HCT116 (cell line): ENCODE measurements at regions not wholly inside any gene's neighbourhood (a gene's known extent, or its start where the extent isn't known, plus 50 kb on each side); places are given as distances from the start of the nearest gene placed in this dataset.

Source experiments
- ATAC-seq: fragments of 200-7000 bp; cut with Tn5 transposase; 2 replicates; pipeline ENCODE4 v1.9.1; 2020; ENCODE audit warnings: mild to moderate bottlenecking, moderate library complexity
- BruUV-seq: library from RNA; stranded (reverse); fragments of 400-500 nt; replicated peaks from 2 replicates; lab custom pipeline; 2021; lab: Mats Ljungman, UMichigan
- CTCF ChIA-PET: fragments of 300-600 bp; sonication (Branson Sonifier 250); formaldehyde crosslinking; loops from one replicate; lab custom pipeline; 2021; ENCODE audit warnings: antibody characterized with exemption; lab: Charles Lee
- POLR2A ChIA-PET: fragments of 300-600, 350-600 bp; sonication (Branson Sonifier 250); formaldehyde crosslinking; loops from one replicate; lab custom pipeline; 2021; ENCODE audit warnings: antibody characterized with exemption; lab: Charles Lee
- RAD21 ChIA-PET, 2 experiments: fragments of 300-600 bp; sonication (Branson Sonifier 250); formaldehyde crosslinking; loops; one replicate each; lab custom pipeline; 2023; ENCODE audit warnings: low total read pairs in 2 of 2; ENCODE audit not compliant: uncharacterized antibody in 2 of 2, unreplicated experiment in 2 of 2, low non-redundant PET in 1 of 2; lab: Charles Lee
- DNase-seq: peaks from one replicate; pipeline ENCODE4 v3.0.0-alpha.2; 2010; ENCODE audit warnings: low read depth, low spot score
- H2AFZ ChIP-seq: fragments of 200-600 bp; shearing (Covaris generic), sonication (generic); 2 replicates; pipeline ENCODE4 v1.6.1; 2017; ENCODE audit warnings: low read depth, mixed run types, mixed read lengths, antibody characterized with exemption, low read length; ENCODE audit not compliant: poor library complexity, severe bottlenecking
- H3K27ac ChIP-seq: 2 replicates; pipeline ENCODE4 v1.5.1; 2012; ENCODE audit warnings: low read depth, low read length
- H3K27me3 ChIP-seq: fragments of 200-600 bp; sonication (generic); 2 replicates; pipeline ENCODE4 v1.6.1; 2016; ENCODE audit warnings: mixed run types, low read length, mixed read lengths; ENCODE audit not compliant: insufficient read depth
- H3K36me3 ChIP-seq, 2 experiments: fragments of 200-500 bp in 1 of 2; fragments of 200-600 bp in 1 of 2; sonication (Bioruptor generic) in 1 of 2; sonication (generic) in 1 of 2; 2 replicates each; pipeline versions ENCODE4 v1.5.1 to v1.6.1; 2014 to 2016; ENCODE audit warnings: low read length in 2 of 2, inconsistent platforms in 1 of 2, mixed read lengths in 1 of 2, mixed run types in 1 of 2; ENCODE audit not compliant: insufficient read depth in 2 of 2, control insufficient read depth in 1 of 2
- H3K4me1 ChIP-seq, 2 experiments: fragments of 200-600 bp in 1 of 2; sonication (generic) in 1 of 2; 2 replicates each; pipeline versions ENCODE4 v1.5.1 to v1.6.1; 2012 to 2017; ENCODE audit warnings: low read length in 2 of 2, inconsistent platforms in 1 of 2, mild to moderate bottlenecking in 1 of 2, mixed read lengths in 1 of 2, mixed run types in 1 of 2, moderate library complexity in 1 of 2; ENCODE audit not compliant: insufficient read depth in 2 of 2, control insufficient read depth in 1 of 2
- H3K4me2 ChIP-seq: fragments of 200-600 bp; sonication (generic); 2 replicates; pipeline ENCODE4 v1.6.1; 2017; ENCODE audit warnings: mixed run types, low read length, mixed read lengths
- H3K4me3 ChIP-seq, 2 experiments: fragments of 200-600 bp in 1 of 2; sonication (generic) in 1 of 2; replicated peaks in 1 of 2; 2 replicates each; pipeline ENCODE4 v1.5.1; 2011 to 2016; ENCODE audit warnings: low read length in 2 of 2, control low read depth in 1 of 2, low read depth in 1 of 2, mild to moderate bottlenecking in 1 of 2, mixed read lengths in 1 of 2, mixed run types in 1 of 2
- H3K79me2 ChIP-seq: fragments of 200-600 bp; sonication (generic); 2 replicates; pipeline ENCODE4 v1.6.1; 2017; ENCODE audit warnings: mild to moderate bottlenecking, mixed run types, low read length, moderate library complexity, mixed read lengths; ENCODE audit not compliant: insufficient read depth
- H3K9ac ChIP-seq: fragments of 200-600 bp; sonication (generic); 2 replicates; pipeline ENCODE4 v1.6.1; 2016; ENCODE audit warnings: low read length, mixed read lengths
- H3K9me2 ChIP-seq: fragments of 200-600 bp; sonication (generic), shearing (Covaris generic); 2 replicates; pipeline ENCODE4 v1.6.1; 2017; ENCODE audit warnings: mixed run types, mild to moderate bottlenecking, moderate library complexity; ENCODE audit not compliant: insufficient read depth
- H3K9me3 ChIP-seq, 2 experiments: fragments of 200-500 bp in 1 of 2; fragments of 200-600 bp in 1 of 2; sonication (Bioruptor generic) in 1 of 2; sonication (generic) in 1 of 2; 2 replicates each; pipeline ENCODE4 v1.6.1; 2014 to 2017; ENCODE audit warnings: low read length in 2 of 2, mixed read lengths in 2 of 2, inconsistent platforms in 1 of 2, low read depth in 1 of 2, mild to moderate bottlenecking in 1 of 2, mixed run types in 1 of 2, moderate library complexity in 1 of 2; ENCODE audit not compliant: control insufficient read depth in 1 of 2, insufficient read depth in 1 of 2
- H4K20me1 ChIP-seq: fragments of 200-600 bp; sonication (generic), shearing (Covaris generic); 2 replicates; pipeline ENCODE4 v1.6.1; 2017; ENCODE audit warnings: mixed run types, mild to moderate bottlenecking, moderate library complexity; ENCODE audit not compliant: insufficient read depth
- CBX3 ChIP-seq: IDR thresholded peaks from 2 replicates; pipeline ENCODE4 v1.6.1; 2012; ENCODE audit warnings: low read depth
- CEBPB ChIP-seq: IDR thresholded peaks from 2 replicates; pipeline ENCODE4 v1.6.1; 2012; ENCODE audit warnings: low read depth
- EGR1 ChIP-seq: IDR thresholded peaks from 2 replicates; pipeline ENCODE4 v1.6.1; 2012; ENCODE audit warnings: low read depth
- ELF1 ChIP-seq: IDR thresholded peaks from 2 replicates; pipeline ENCODE4 v1.6.1; 2012; ENCODE audit warnings: low read depth, borderline replicate concordance
- EZH2 ChIP-seq: fragments of 200-600 bp; sonication (generic); IDR thresholded peaks from 2 replicates; pipeline ENCODE4 v1.6.1; 2017; ENCODE audit warnings: antibody characterized with exemption, mixed run types
- EZH2phosphoT487 ChIP-seq: fragments of 200-600 bp; IDR thresholded peaks from 2 replicates; pipeline ENCODE4 v1.6.1; 2018; ENCODE audit warnings: antibody characterized with exemption, borderline replicate concordance
- FOSL1 ChIP-seq: IDR thresholded peaks from 2 replicates; pipeline ENCODE4 v1.6.1; 2012; ENCODE audit warnings: low read depth
- POLR2A ChIP-seq: IDR thresholded peaks from 2 replicates; pipeline ENCODE4 v1.7.0; 2011; ENCODE audit warnings: borderline replicate concordance; ENCODE audit not compliant: insufficient read depth, insufficient read length; ENCODE audit errors: extremely low read depth
- POLR2AphosphoS5 ChIP-seq: IDR thresholded peaks from 2 replicates; pipeline ENCODE4 v1.6.1; 2011; ENCODE audit warnings: mild to moderate bottlenecking, low read depth, low read length, moderate library complexity
- RAD21 ChIP-seq: IDR thresholded peaks from 2 replicates; pipeline ENCODE4 v1.6.1; 2012; ENCODE audit warnings: low read depth, mild to moderate bottlenecking
- SP1 ChIP-seq: IDR thresholded peaks from 2 replicates; pipeline ENCODE4 v1.6.1; 2012; ENCODE audit warnings: low read depth
- SRF ChIP-seq: IDR thresholded peaks from 2 replicates; pipeline ENCODE4 v1.6.1; 2012; ENCODE audit warnings: low read depth
- TCF7L2 ChIP-seq: IDR thresholded peaks from 2 replicates; pipeline ENCODE4 v1.7.0; 2011; ENCODE audit warnings: borderline replicate concordance, inconsistent platforms; ENCODE audit not compliant: insufficient read depth, insufficient read length; ENCODE audit errors: extremely low read depth
- ZFX ChIP-seq: fragments of 450-650 bp; IDR thresholded peaks from 2 replicates; pipeline ENCODE4 v1.6.1; 2017
- ZNF274 ChIP-seq: fragments of 200-500 bp; sonication (Bioruptor generic); IDR thresholded peaks from 2 replicates; pipeline ENCODE4 v1.6.1; 2014; ENCODE audit warnings: mild to moderate bottlenecking, low read depth, low read length, inconsistent platforms
- intact Hi-C: fragments of 100-400 bp; cut with micrococcal nuclease; formaldehyde crosslinking; loops from 2 replicates; pipeline ENCODE4 v1.10.0; 2022
- TF ChIP-seq, protein P1 (sequence below): IDR thresholded peaks from 2 replicates; pipeline ENCODE4 v1.6.1; 2012
- TF ChIP-seq, protein P2 (sequence below), 3 experiments: fragments of 200-600 bp in 1 of 3; sonication (generic) in 1 of 3; IDR thresholded peaks in 2 of 3; conservative IDR thresholded peaks in 1 of 3; 2 replicates each; pipeline ENCODE4 v1.5.1; 2012 to 2017; ENCODE audit warnings: low read depth in 2 of 3, low read length in 2 of 3, antibody characterized with exemption in 1 of 3, borderline replicate concordance in 1 of 3, control low read depth in 1 of 3, mild to moderate bottlenecking in 1 of 3, mixed read lengths in 1 of 3, mixed run types in 1 of 3, moderate library complexity in 1 of 3; ENCODE audit not compliant: insufficient read depth in 1 of 3

DNA sequence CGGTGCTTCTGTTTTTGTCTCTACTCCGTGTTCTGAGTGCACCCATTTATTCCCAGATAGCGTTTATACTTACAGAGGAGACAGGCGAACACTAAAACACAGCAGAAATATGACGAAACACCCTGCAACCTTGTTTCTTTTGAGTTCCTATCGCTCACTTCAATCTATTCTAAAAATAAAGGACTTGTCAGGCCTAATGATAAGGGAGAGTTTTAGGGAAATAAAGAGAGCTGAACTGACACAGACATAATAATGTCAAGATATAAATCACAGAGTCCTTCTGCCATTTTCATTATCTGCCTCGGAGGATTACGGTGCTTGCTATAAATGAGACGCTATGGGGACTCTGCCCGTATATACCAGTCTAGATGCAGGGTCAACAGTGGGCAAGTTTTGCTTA, 659.7 kb upstream of the SALL3 start:
- Histone ChIP-seq H3K27ac (no peak overlapping the region), H3K9me2 (no peaks in the 10 kb centered on the region), H3K4me2 (no peak overlapping the region), H3K9ac (no peak overlapping the region), H2AFZ (no peak overlapping the region), H3K4me3 (no peak overlapping the region), H3K4me1 (no peaks in the 10 kb centered on the region), H3K36me3 (no peaks in the 10 kb centered on the region), H3K79me2 (no peaks in the 10 kb centered on the region), H4K20me1 (no peaks in the 10 kb centered on the region), H3K9me3 (peaks cover 3 to 13% of the 10 kb centered on the region in 2 experiments; a peak in 3 of 4 replicates), H3K27me3 (no peaks in the 10 kb centered on the region)
- no peak for TF ChIP-seq ZNF274
- no peak for TF ChIP-seq RAD21
- no peak for TF ChIP-seq EZH2
- no peak for TF ChIP-seq ZFX
- TF ChIP-seq, protein P1, sequence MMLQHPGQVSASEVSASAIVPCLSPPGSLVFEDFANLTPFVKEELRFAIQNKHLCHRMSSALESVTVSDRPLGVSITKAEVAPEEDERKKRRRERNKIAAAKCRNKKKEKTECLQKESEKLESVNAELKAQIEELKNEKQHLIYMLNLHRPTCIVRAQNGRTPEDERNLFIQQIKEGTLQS: no peak
- no peak for TF ChIP-seq POLR2AphosphoS5
- TF ChIP-seq EZH2phosphoT487: no peak
- no peak for TF ChIP-seq SRF
- no peak for TF ChIP-seq FOSL1
- TF ChIP-seq ELF1: no peak
- CTCF ChIA-PET: no interaction called here
- POLR2A ChIA-PET: no interaction called here
- no TSS peak for BruUV-seq
- RAD21 ChIA-PET: no interaction called here
- no peak for DNase-seq
- intact Hi-C loops: no loop called here
- ATAC-seq: no peak

DNA sequence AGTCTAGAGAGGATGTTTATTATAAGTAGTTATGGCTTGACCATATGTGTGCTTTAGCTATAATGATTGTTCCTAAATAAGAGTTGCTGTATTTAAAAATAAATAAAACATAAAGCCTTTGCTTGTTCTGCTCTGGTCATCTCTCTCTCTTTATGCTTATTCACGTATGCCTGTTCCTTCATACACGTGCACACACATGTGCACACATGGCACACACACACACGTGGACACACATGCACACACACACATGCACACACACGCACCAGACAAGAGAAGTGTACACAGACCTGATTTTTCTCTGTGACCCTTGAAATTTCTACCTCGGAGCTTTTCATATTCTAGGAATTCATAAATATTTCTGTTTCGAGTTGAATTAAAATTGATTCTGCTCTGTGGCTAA, 658.2 kb upstream of the SALL3 start:
- Histone ChIP-seq H3K9me3 (peaks cover 3 to 13% of the 10 kb centered on the region in 2 experiments; a peak in 3 of 4 replicates), H3K9me2 (no peaks in the 10 kb centered on the region), H3K27ac (no peak overlapping the region), H3K4me2 (no peak overlapping the region), H3K4me1 (no peaks in the 10 kb centered on the region), H3K4me3 (no peak overlapping the region), H2AFZ (no peak overlapping the region), H3K27me3 (no peaks in the 10 kb centered on the region), H3K9ac (no peak overlapping the region), H4K20me1 (no peaks in the 10 kb centered on the region), H3K36me3 (no peaks in the 10 kb centered on the region), H3K79me2 (no peaks in the 10 kb centered on the region)
- ChIA-PET RAD21 (no interaction called here), POLR2A (no interaction called here), CTCF (no interaction called here)
- ATAC-seq (no peak), DNase-seq (no peak)
- intact Hi-C loops: no loop called here
- BruUV-seq: no TSS peak
- TF ChIP-seq, protein P1: no peak
- TF ChIP-seq ELF1: no peak
- TF ChIP-seq CBX3: no peak
- no peak for TF ChIP-seq FOSL1
- TF ChIP-seq, protein P2, sequence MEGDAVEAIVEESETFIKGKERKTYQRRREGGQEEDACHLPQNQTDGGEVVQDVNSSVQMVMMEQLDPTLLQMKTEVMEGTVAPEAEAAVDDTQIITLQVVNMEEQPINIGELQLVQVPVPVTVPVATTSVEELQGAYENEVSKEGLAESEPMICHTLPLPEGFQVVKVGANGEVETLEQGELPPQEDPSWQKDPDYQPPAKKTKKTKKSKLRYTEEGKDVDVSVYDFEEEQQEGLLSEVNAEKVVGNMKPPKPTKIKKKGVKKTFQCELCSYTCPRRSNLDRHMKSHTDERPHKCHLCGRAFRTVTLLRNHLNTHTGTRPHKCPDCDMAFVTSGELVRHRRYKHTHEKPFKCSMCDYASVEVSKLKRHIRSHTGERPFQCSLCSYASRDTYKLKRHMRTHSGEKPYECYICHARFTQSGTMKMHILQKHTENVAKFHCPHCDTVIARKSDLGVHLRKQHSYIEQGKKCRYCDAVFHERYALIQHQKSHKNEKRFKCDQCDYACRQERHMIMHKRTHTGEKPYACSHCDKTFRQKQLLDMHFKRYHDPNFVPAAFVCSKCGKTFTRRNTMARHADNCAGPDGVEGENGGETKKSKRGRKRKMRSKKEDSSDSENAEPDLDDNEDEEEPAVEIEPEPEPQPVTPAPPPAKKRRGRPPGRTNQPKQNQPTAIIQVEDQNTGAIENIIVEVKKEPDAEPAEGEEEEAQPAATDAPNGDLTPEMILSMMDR (IDR thresholded peaks at IDR 0.05 in 2 of 3, conservative IDR thresholded peaks at IDR 0.05 in 1 of 3; ENCODE audit: borderline replicate concordance in 1 of 3, insufficient read depth in 1 of 3, low read depth in 2 of 3, low read length in 2 of 3): no peak
- TF ChIP-seq EZH2: no peak
- TF ChIP-seq RAD21: no peak
- TF ChIP-seq SP1: no peak
- no peak for TF ChIP-seq ZNF274
- no peak for TF ChIP-seq EGR1
- no peak for TF ChIP-seq TCF7L2
- no peak for TF ChIP-seq CEBPB
- no peak for TF ChIP-seq POLR2A
